Calu3 (cell line): ENCODE measurements at regions not wholly inside any gene's neighbourhood (a gene's known extent, or its start where the extent isn't known, plus 50 kb on each side); places are given as distances from the start of the nearest gene placed in this dataset.

ENCODE experiments used
- BruUV-seq: library from RNA; stranded (reverse); fragments of 400-500 nt; replicated peaks from 2 replicates; lab custom pipeline; 2021; lab: Mats Ljungman, UMichigan
- CTCF ChIA-PET: fragments of 300-600 bp; sonication (Branson Sonifier 250); formaldehyde crosslinking; loops from one replicate; lab custom pipeline; 2022; ENCODE audit warnings: antibody characterized with exemption; lab: Charles Lee
- DNase-seq: peaks from one replicate; pipeline ENCODE4 v3.0.0; 2022
- H3K27ac Mint-ChIP-seq: one replicate; pipeline ENCODE4 v1.8.0; 2022; ENCODE audit warnings: mixed read lengths; ENCODE audit not compliant: unreplicated experiment
- H3K27me3 Mint-ChIP-seq: one replicate; pipeline ENCODE4 v1.8.0; 2022; ENCODE audit warnings: mixed read lengths; ENCODE audit not compliant: unreplicated experiment
- H3K36me3 Mint-ChIP-seq: one replicate; pipeline ENCODE4 v1.8.0; 2022; ENCODE audit warnings: mild to moderate bottlenecking, moderate library complexity, mixed read lengths; ENCODE audit not compliant: insufficient read depth, unreplicated experiment
- H3K4me1 Mint-ChIP-seq: one replicate; pipeline ENCODE4 v1.8.0; 2022; ENCODE audit warnings: mild to moderate bottlenecking, low read depth, mixed read lengths; ENCODE audit not compliant: unreplicated experiment
- H3K4me3 Mint-ChIP-seq: one replicate; pipeline ENCODE4 v1.8.0; 2022; ENCODE audit warnings: mild to moderate bottlenecking, low read depth, moderate library complexity, mixed read lengths; ENCODE audit not compliant: unreplicated experiment
- H3K9me3 Mint-ChIP-seq: one replicate; pipeline ENCODE4 v1.8.0; 2022; ENCODE audit warnings: low read depth, mixed read lengths; ENCODE audit not compliant: unreplicated experiment
- intact Hi-C: fragments of 100-400 bp; cut with micrococcal nuclease; formaldehyde crosslinking; loops from one replicate; pipeline ENCODE4 v1.10.0; 2022; ENCODE audit not compliant: unreplicated experiment
- TF ChIP-seq, protein P1 (sequence below): fragments of 200-600 bp; IDR thresholded peaks from one replicate; pipeline ENCODE4 v1.8.0; 2022; ENCODE audit warnings: antibody characterized with exemption; ENCODE audit not compliant: unreplicated experiment

DNA sequence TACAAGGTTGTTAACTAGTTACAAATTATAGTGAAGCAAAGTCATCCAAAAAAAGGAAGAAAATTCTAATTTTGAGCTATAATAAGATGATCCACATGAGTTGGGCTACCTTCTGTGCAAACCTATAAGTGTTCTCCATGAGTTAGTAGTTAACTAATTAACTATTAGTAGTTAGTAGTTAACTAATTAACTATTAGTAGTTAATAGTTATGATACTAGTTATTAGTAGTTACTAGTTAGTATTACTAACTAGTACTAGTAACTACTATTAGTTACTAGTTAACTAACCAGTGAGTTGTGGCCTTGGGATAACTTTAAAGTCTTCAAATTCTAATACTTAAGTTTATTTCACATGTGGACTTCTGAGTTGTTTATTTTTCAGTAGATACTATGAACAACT, 453.4 kb upstream of the GRM3 start:
- no peak overlapping the region for H3K27ac Mint-ChIP-seq
- no peaks in the 10 kb centered on the region for H3K9me3 Mint-ChIP-seq
- no peaks in the 10 kb centered on the region for H3K4me1 Mint-ChIP-seq
- intact Hi-C loops: no loop called here
- no TSS peak for BruUV-seq
- DNase-seq: no peak
- H3K4me3 Mint-ChIP-seq: no peak overlapping the region
- H3K36me3 Mint-ChIP-seq: no peaks in the 10 kb centered on the region
- TF ChIP-seq, protein P1, sequence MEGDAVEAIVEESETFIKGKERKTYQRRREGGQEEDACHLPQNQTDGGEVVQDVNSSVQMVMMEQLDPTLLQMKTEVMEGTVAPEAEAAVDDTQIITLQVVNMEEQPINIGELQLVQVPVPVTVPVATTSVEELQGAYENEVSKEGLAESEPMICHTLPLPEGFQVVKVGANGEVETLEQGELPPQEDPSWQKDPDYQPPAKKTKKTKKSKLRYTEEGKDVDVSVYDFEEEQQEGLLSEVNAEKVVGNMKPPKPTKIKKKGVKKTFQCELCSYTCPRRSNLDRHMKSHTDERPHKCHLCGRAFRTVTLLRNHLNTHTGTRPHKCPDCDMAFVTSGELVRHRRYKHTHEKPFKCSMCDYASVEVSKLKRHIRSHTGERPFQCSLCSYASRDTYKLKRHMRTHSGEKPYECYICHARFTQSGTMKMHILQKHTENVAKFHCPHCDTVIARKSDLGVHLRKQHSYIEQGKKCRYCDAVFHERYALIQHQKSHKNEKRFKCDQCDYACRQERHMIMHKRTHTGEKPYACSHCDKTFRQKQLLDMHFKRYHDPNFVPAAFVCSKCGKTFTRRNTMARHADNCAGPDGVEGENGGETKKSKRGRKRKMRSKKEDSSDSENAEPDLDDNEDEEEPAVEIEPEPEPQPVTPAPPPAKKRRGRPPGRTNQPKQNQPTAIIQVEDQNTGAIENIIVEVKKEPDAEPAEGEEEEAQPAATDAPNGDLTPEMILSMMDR: no peak
- CTCF ChIA-PET: no interaction called here
- H3K27me3 Mint-ChIP-seq: no peaks in the 10 kb centered on the region

DNA sequence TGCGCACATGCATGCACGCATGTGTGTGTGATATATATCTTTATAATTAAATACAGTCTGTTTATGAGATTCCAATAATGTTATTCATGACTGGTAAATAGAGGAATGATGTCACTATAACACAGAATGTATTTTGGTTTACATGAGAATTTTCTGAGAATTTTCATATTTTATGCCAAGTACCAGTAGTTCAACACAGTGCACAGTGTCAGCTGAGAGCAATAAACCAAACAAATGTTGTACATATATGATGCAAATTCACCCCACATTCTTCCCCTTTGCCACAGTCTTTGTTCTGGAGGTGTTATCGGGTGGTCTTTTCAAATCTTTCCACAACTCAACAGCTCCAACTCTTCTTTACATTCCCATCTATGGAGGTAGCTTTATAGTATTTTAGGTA, 462.2 kb upstream of the GRM3 start:
- CTCF ChIA-PET: no interaction called here
- TF ChIP-seq, protein P1: no peak
- no peaks in the 10 kb centered on the region for H3K4me1 Mint-ChIP-seq
- no peak overlapping the region for H3K27ac Mint-ChIP-seq
- intact Hi-C loops: no loop called here
- no TSS peak for BruUV-seq
- no peaks in the 10 kb centered on the region for H3K27me3 Mint-ChIP-seq
- DNase-seq: no peak
- no peaks in the 10 kb centered on the region for H3K36me3 Mint-ChIP-seq
- H3K9me3 Mint-ChIP-seq: no peaks in the 10 kb centered on the region
- no peak overlapping the region for H3K4me3 Mint-ChIP-seq

DNA sequence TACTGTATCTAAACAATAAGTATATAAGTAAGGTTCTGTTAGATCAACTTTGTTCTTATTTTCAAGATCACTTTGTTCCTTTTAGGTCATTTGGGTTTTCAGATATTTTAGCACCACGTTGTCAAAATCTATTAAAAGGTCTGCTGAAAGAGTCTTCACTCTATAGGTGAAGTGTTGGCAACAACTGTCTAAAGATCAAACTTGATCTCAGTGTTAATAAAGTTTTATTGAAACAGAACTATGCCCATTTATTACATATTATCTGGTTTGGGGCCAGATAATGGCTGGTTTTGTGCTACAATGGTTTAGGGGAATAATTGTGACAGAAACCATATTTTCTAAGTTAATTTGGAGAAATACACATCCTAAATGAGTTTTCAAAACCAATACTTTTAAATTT, 478.9 kb upstream of the GRM3 start:
- Mint-ChIP-seq H3K4me3 (no peak overlapping the region), H3K27me3 (no peaks in the 10 kb centered on the region), H3K4me1 (no peaks in the 10 kb centered on the region), H3K36me3 (no peaks in the 10 kb centered on the region), H3K27ac (no peak overlapping the region), H3K9me3 (peaks cover 5% of the 10 kb centered on the region)
- CTCF ChIA-PET: no interaction called here
- DNase-seq: no peak
- BruUV-seq: no TSS peak
- TF ChIP-seq, protein P1: no peak
- intact Hi-C loops: no loop called here

DNA sequence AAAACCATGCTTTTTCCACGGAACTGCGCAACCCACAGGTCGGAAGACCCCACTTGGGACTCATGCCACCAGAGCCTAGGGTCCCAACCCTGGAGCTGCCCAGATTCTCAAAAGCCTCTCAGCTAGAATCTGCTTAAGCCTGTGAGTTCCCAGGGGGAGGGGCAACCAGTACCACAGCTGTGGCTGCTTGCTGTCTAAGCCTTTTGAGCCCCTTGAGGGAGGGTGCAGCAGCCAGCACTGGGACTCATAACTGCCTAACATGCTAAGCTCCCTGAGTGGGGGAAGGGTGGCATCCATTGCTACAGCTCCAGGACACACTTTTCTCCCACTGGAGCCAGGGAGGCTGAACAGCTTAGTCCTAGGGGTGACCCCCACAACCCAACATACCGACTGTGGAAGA, 485.6 kb upstream of the GRM3 start:
- Mint-ChIP-seq H3K27me3 (no peaks in the 10 kb centered on the region), H3K4me3 (no peak overlapping the region), H3K27ac (no peak overlapping the region), H3K9me3 (peaks cover 6% of the 10 kb centered on the region), H3K36me3 (no peaks in the 10 kb centered on the region), H3K4me1 (no peaks in the 10 kb centered on the region)
- BruUV-seq: no TSS peak
- intact Hi-C loops: no loop called here
- TF ChIP-seq, protein P1: no peak
- CTCF ChIA-PET: no interaction called here
- DNase-seq: no peak
